IPS DF 6.9 (cell line): ENCODE measurements at regions not wholly inside any gene's neighbourhood (a gene's known extent, or its start where the extent isn't known, plus 50 kb on each side); places are given as distances from the start of the nearest gene placed in this dataset.

Experiments
- DNase-seq: peaks from one replicate; pipeline ENCODE4 v3.0.0-alpha.2; 2013; ENCODE audit warnings: low read depth, low spot score
- H3K27ac ChIP-seq: one replicate; pipeline ENCODE4 v1.5.1; 2013; ENCODE audit warnings: low read length, control low read depth
- H3K27me3 ChIP-seq: 2 replicates; pipeline ENCODE4 v1.6.1; 2013; ENCODE audit warnings: mild to moderate bottlenecking, low read length; ENCODE audit not compliant: control insufficient read depth, insufficient read depth
- H3K36me3 ChIP-seq: 2 replicates; pipeline ENCODE4 v1.6.1; 2013; ENCODE audit warnings: low read length; ENCODE audit not compliant: control insufficient read depth, insufficient read depth
- H3K4me1 ChIP-seq: 2 replicates; pipeline ENCODE4 v1.6.1; 2013; ENCODE audit warnings: low read length; ENCODE audit not compliant: control insufficient read depth, insufficient read depth
- H3K4me3 ChIP-seq: 2 replicates; pipeline ENCODE4 v1.5.1; 2013; ENCODE audit warnings: mild to moderate bottlenecking, low read length
- H3K9me3 ChIP-seq: 2 replicates; pipeline ENCODE4 v1.6.1; 2013; ENCODE audit warnings: low read length, inconsistent platforms; ENCODE audit not compliant: control insufficient read depth, insufficient read depth
- WGBS: extraction: QIAGEN DNeasy Blood & Tissue Kit; methylation state at CpG from one replicate; pipeline ENCODE4 v1.1.7; 2013; ENCODE audit warnings: mixed read lengths, missing lambda C conversion rate; ENCODE audit not compliant: insufficient read length, insufficient coverage; 5-methylcytosine and 5-hydroxymethylcytosine counted together

- H3K4me3 ChIP-seq, result no peak overlapping the region
- H3K9me3 ChIP-seq, result no peaks in the 10 kb centered on the region; the same call in 1 of the 2 replicates
- no peaks in the 10 kb centered on the region for H3K4me1 ChIP-seq
- H3K27me3 ChIP-seq, result no peaks in the 10 kb centered on the region
- no peaks in the 10 kb centered on the region for H3K36me3 ChIP-seq
- H3K27ac ChIP-seq, result no peak overlapping the region
- no peak for DNase-seq
- no CpG with 5 or more reads among the region's 2 CpGs for WGBS
These were observed 89.1 kb upstream of the CLNK start for GRCh38 chr4:10773656-10774055.

GRCh38 chr4:10773010-10773409 lies 88.4 kb upstream of the CLNK start:
- WGBS, result no CpG with 5 or more reads among the region's 3 CpGs

GRCh38 chr4:10765386-10765785 lies 80.8 kb upstream of the CLNK start:
- Histone ChIP-seq H3K36me3 (no peaks in the 10 kb centered on the region), H3K4me1 (no peaks in the 10 kb centered on the region), H3K4me3 (no peak overlapping the region), H3K27ac (no peak overlapping the region), H3K27me3 (no peaks in the 10 kb centered on the region), H3K9me3 (no peaks in the 10 kb centered on the region; the same call in 1 of the 2 replicates)
- DNase-seq, result no peak
- no CpG with 5 or more reads among the region's 3 CpGs for WGBS

More at GRCh38 chr4:10773010-10773409, 88.4 kb upstream of the CLNK start:
- Histone ChIP-seq H3K36me3 (no peaks in the 10 kb centered on the region), H3K4me1 (no peaks in the 10 kb centered on the region), H3K9me3 (no peaks in the 10 kb centered on the region; the same call in 1 of the 2 replicates), H3K4me3 (no peak overlapping the region), H3K27me3 (no peaks in the 10 kb centered on the region), H3K27ac (no peak overlapping the region)
- DNase-seq, result no peak

GRCh38 chr4:10762561-10762960 lies 78.0 kb upstream of the CLNK start:
- H3K27ac ChIP-seq, result no peak overlapping the region
- H3K36me3 ChIP-seq, result no peaks in the 10 kb centered on the region

GRCh38 chr4:10761903-10762302 lies 77.3 kb upstream of the CLNK start:
- Histone ChIP-seq H3K27ac (no peak overlapping the region), H3K4me3 (no peak overlapping the region), H3K36me3 (no peaks in the 10 kb centered on the region), H3K27me3 (no peaks in the 10 kb centered on the region), H3K4me1 (no peaks in the 10 kb centered on the region), H3K9me3 (no peaks in the 10 kb centered on the region)
- WGBS, result no CpG with 5 or more reads among the region's 1 CpG
- no peak for DNase-seq

More at GRCh38 chr4:10762561-10762960, 78.0 kb upstream of the CLNK start:
- WGBS, result no CpG with 5 or more reads among the region's 4 CpGs
- DNase-seq, result no peak
- Histone ChIP-seq H3K9me3 (no peaks in the 10 kb centered on the region), H3K27me3 (no peaks in the 10 kb centered on the region), H3K4me3 (no peak overlapping the region), H3K4me1 (no peaks in the 10 kb centered on the region)

GRCh38 chr4:10760086-10760485 lies 75.5 kb upstream of the CLNK start:
- Histone ChIP-seq H3K4me3 (no peak overlapping the region), H3K36me3 (no peaks in the 10 kb centered on the region), H3K27ac (no peak overlapping the region), H3K27me3 (no peaks in the 10 kb centered on the region), H3K4me1 (no peaks in the 10 kb centered on the region), H3K9me3 (no peaks in the 10 kb centered on the region)
- WGBS, result no CpG with 5 or more reads among the region's 3 CpGs
- no peak for DNase-seq

GRCh38 chr4:10758906-10759305 lies 74.3 kb upstream of the CLNK start:
- H3K36me3 ChIP-seq, result no peaks in the 10 kb centered on the region
- H3K27me3 ChIP-seq, result no peaks in the 10 kb centered on the region
- H3K9me3 ChIP-seq, result no peaks in the 10 kb centered on the region
- no peak for DNase-seq
- no peak overlapping the region for H3K27ac ChIP-seq
- H3K4me1 ChIP-seq, result no peaks in the 10 kb centered on the region
- H3K4me3 ChIP-seq, result no peak overlapping the region

GRCh38 chr4:10753856-10754402 lies 69.4 kb upstream of the CLNK start:
- H3K27ac ChIP-seq, result no peak overlapping the region
- no peaks in the 10 kb centered on the region for H3K4me1 ChIP-seq
- no peaks in the 10 kb centered on the region for H3K27me3 ChIP-seq
- H3K4me3 ChIP-seq, result no peak overlapping the region
- no peaks in the 10 kb centered on the region for H3K9me3 ChIP-seq
- no CpG with 5 or more reads among the region's 2 CpGs for WGBS
- no peak for DNase-seq
- no peaks in the 10 kb centered on the region for H3K36me3 ChIP-seq

- H3K4me3 ChIP-seq, result no peak overlapping the region
- no peaks in the 10 kb centered on the region for H3K4me1 ChIP-seq
- no peak for DNase-seq
- H3K9me3 ChIP-seq, result no peaks in the 10 kb centered on the region
- no peak overlapping the region for H3K27ac ChIP-seq
- no CpG with 5 or more reads among the region's 5 CpGs for WGBS
- H3K27me3 ChIP-seq, result no peaks in the 10 kb centered on the region
- no peaks in the 10 kb centered on the region for H3K36me3 ChIP-seq
These were observed 68.8 kb upstream of the CLNK start for GRCh38 chr4:10753336-10753735.

- H3K27me3 ChIP-seq, result no peaks in the 10 kb centered on the region
- H3K9me3 ChIP-seq, result no peaks in the 10 kb centered on the region
- H3K4me1 ChIP-seq, result no peaks in the 10 kb centered on the region
- DNase-seq, result no peak
- no peak overlapping the region for H3K27ac ChIP-seq
- WGBS, result no CpG with 5 or more reads among the region's 5 CpGs
- no peak overlapping the region for H3K4me3 ChIP-seq
- H3K36me3 ChIP-seq, result no peaks in the 10 kb centered on the region
These were observed 66.1 kb upstream of the CLNK start for GRCh38 chr4:10750714-10751113.

- Histone ChIP-seq H3K27ac (no peak overlapping the region), H3K27me3 (no peaks in the 10 kb centered on the region), H3K4me1 (no peaks in the 10 kb centered on the region), H3K4me3 (no peak overlapping the region), H3K9me3 (no peaks in the 10 kb centered on the region), H3K36me3 (no peaks in the 10 kb centered on the region)
- no peak for DNase-seq
- WGBS, result no CpG with 5 or more reads among the region's 5 CpGs
These were observed 62.6 kb upstream of the CLNK start for GRCh38 chr4:10747186-10747585.
